AG04449 (cell line): ENCODE measurements at regions not wholly inside any gene's neighbourhood (a gene's known extent, or its start where the extent isn't known, plus 50 kb on each side); places are given as distances from the start of the nearest gene placed in this dataset.

Experiments used
- CTCF ChIA-PET: fragments of 350-600 bp; formaldehyde crosslinking; extraction: SDS; loops from one replicate; lab custom pipeline; 2021; ENCODE audit warnings: antibody characterized with exemption; lab: Yijun Ruan, JAX
- POLR2A ChIA-PET: fragments of 400-600, 350-600 bp; formaldehyde crosslinking; extraction: SDS; loops from one replicate; lab custom pipeline; 2020; ENCODE audit warnings: antibody characterized with exemption, inconsistent platforms; lab: Yijun Ruan, JAX
- DNase-seq: peaks from one replicate; pipeline ENCODE4 v3.0.0-alpha.2; 2010; ENCODE audit warnings: low read depth, low spot score
- H3K4me3 ChIP-seq: 2 replicates; pipeline ENCODE4 v1.5.1; 2011; ENCODE audit warnings: low read depth, mild to moderate bottlenecking, control low read depth, low read length
- CTCF ChIP-seq: IDR thresholded peaks from one replicate; pipeline ENCODE4 v1.5.1; 2011; ENCODE audit warnings: mild to moderate bottlenecking, moderate library complexity, low read length, control low read depth, inconsistent platforms; ENCODE audit not compliant: insufficient read depth; ENCODE audit errors: missing control alignments

GRCh38 chr3:41120460-41120859, 78.8 kb upstream of the CTNNB1 start:
- ChIA-PET POLR2A (no interaction called here), CTCF (no interaction called here)
- no peak for DNase-seq
- H3K4me3 ChIP-seq = no peak overlapping the region
- no peak for TF ChIP-seq CTCF

GRCh38 chr3:41125258-41125657, 74.0 kb upstream of the CTNNB1 start:
- no peak overlapping the region for H3K4me3 ChIP-seq
- no peak for DNase-seq
- ChIA-PET CTCF (no interaction called here), POLR2A (no interaction called here)
- TF ChIP-seq CTCF = no peak

- no peak overlapping the region for H3K4me3 ChIP-seq
- TF ChIP-seq CTCF = no peak
- no peak for DNase-seq
- POLR2A ChIA-PET = no interaction called here
- CTCF ChIA-PET = no interaction called here
Observed at GRCh38 chr3:41126472-41126871, 72.8 kb upstream of the CTNNB1 start.

GRCh38 chr3:41126961-41127360, 72.3 kb upstream of the CTNNB1 start:
- DNase-seq = no peak
- ChIA-PET POLR2A (no interaction called here), CTCF (no interaction called here)
- H3K4me3 ChIP-seq = no peak overlapping the region
- no peak for TF ChIP-seq CTCF

GRCh38 chr3:41127414-41127813, 71.9 kb upstream of the CTNNB1 start:
- DNase-seq = no peak
- no peak overlapping the region for H3K4me3 ChIP-seq
- no peak for TF ChIP-seq CTCF
- ChIA-PET CTCF (no interaction called here), POLR2A (no interaction called here)

- ChIA-PET POLR2A (no interaction called here), CTCF (no interaction called here)
- no peak for DNase-seq
- no peak for TF ChIP-seq CTCF
- no peak overlapping the region for H3K4me3 ChIP-seq
Observed at GRCh38 chr3:41129731-41130130, 69.6 kb upstream of the CTNNB1 start.
